Tibial nerve (tissue), 4 donors: ENCODE measurements at regions not wholly inside any gene's neighbourhood (a gene's known extent, or its start where the extent isn't known, plus 50 kb on each side); places are given as distances from the start of the nearest gene placed in this dataset.

Experiments used
- DNase-seq, 2 donors: peaks; one replicate each; pipeline ENCODE4 v3.0.0-alpha.2; 2019; ENCODE audit warnings: low spot score in 2 of 2
- H3K27ac ChIP-seq, 4 donors: fragments of 200-600 bp; sonication (generic) in 3 of 4; one replicate each; pipeline ENCODE4 v1.5.1; 2017 to 2019; ENCODE audit warnings: mild to moderate bottlenecking in 1 of 4
- H3K27me3 ChIP-seq, 2 donors: fragments of 200-600 bp; sonication (generic) in 1 of 2; one replicate each; pipeline versions ENCODE4 v1.5.1 to v1.6.0; 2017 to 2019
- H3K36me3 ChIP-seq, 3 donors: fragments of 200-600 bp; sonication (generic); one replicate each; pipeline ENCODE4 v1.5.1; 2018 to 2019
- H3K4me1 ChIP-seq, 4 donors: fragments of 200-600 bp; sonication (generic) in 3 of 4; one replicate each; pipeline ENCODE4 v1.5.1; 2017 to 2019
- H3K4me3 ChIP-seq, 4 donors: fragments of 200-600 bp; sonication (generic) in 3 of 4; one replicate each; pipeline ENCODE4 v1.5.1; 2017 to 2019; ENCODE audit warnings: mild to moderate bottlenecking in 1 of 4, moderate library complexity in 1 of 4
- H3K9me3 ChIP-seq, 4 donors: fragments of 200-600 bp; sonication (generic) in 3 of 4; one replicate each; pipeline ENCODE4 v1.5.1; 2017 to 2019
- CTCF ChIP-seq, 5 experiments: fragments of 200-600 bp in 3 of 5; fragments of 450-650 bp in 2 of 5; sonication (generic) in 3 of 5; IDR thresholded peaks; one replicate each; pipeline ENCODE4 v1.5.1; 2016 to 2019; ENCODE audit warnings: antibody characterized with exemption in 5 of 5, mild to moderate bottlenecking in 3 of 5, moderate library complexity in 2 of 5
- EP300 ChIP-seq, 2 donors: sonication (generic); formaldehyde crosslinking; IDR thresholded peaks; one replicate each; pipeline ENCODE4 v1.6.1; 2017; ENCODE audit warnings: antibody characterized with exemption in 2 of 2, mild to moderate bottlenecking in 1 of 2
- POLR2A ChIP-seq, 2 donors: fragments of 450-650 bp; IDR thresholded peaks; one replicate each; pipeline ENCODE4 v1.6.1; 2017; ENCODE audit warnings: antibody characterized with exemption in 2 of 2, mild to moderate bottlenecking in 2 of 2, moderate library complexity in 2 of 2
- WGBS, 2 donors: methylation state at CpG; one replicate each; pipeline ENCODE4 v1.1.5; 2018; 5-methylcytosine and 5-hydroxymethylcytosine counted together

GRCh38 chr9:92180002-92180400, 64.8 kb upstream of the SPTLC1 start:
- H3K9me3 ChIP-seq = peaks cover 0 to 13% (median 0%) of the 10 kb centered on the region in 4 donors
- no peaks in the 10 kb centered on the region for H3K4me1 ChIP-seq
- WGBS, 2 donors = 89 to 94% methylated on average over 3 of the region's 3 CpGs
- no peak overlapping the region for H3K4me3 ChIP-seq
- TF ChIP-seq EP300 (IDR thresholded peaks at IDR 0.05) (no peak), POLR2A (IDR thresholded peaks at IDR 0.05) (no peak), CTCF (IDR thresholded peaks at IDR 0.05) (no peak)
- H3K27ac ChIP-seq = no peak overlapping the region
- peaks cover 0 to 13% (median 0%) of the 10 kb centered on the region in 3 donors for H3K36me3 ChIP-seq
- no peaks in the 10 kb centered on the region for H3K27me3 ChIP-seq
- no peak for DNase-seq

DNA sequence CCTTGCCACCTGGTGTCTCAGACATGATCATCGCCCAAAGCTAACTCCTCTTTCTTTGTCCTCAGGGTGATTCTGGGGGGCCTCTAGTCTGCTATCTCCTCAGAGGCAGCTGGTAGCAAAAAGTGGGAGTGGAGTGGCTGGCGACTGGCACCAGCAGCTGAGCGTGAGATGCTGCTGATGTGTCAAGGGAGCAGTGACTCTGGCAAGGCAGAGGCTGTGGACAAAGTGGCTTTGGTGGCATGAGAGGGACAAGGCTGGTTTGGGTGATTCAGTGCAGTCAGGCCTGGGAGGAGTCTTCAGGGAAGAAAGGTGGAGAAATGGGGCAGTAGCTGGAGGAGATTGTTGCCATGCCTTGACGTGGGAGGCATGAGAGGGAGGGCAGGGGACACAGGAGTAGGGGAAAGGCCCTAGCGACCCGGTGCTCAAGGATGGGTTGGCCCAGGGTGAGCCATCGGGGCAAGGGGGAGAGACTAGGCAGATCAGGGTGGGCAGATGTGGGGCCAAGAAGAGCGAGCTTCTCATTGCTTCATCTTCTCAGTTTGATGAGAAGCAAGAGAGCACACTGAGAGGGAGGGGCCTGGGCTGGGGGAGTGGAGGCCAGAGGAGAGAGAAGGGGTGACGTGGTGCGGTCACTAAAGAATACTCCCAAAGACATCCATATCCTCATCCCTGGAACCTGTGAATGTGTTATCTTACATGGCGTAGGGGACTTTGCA, 64.2 kb upstream of the SPTLC1 start:
- peaks cover 0 to 13% (median 0%) of the 10 kb centered on the region in 3 donors for H3K36me3 ChIP-seq
- no peak overlapping the region for H3K27ac ChIP-seq
- no peak for DNase-seq
- TF ChIP-seq CTCF (IDR thresholded peaks at IDR 0.05) (no peak), EP300 (IDR thresholded peaks at IDR 0.05) (no peak), POLR2A (IDR thresholded peaks at IDR 0.05) (no peak)
- no peaks in the 10 kb centered on the region for H3K27me3 ChIP-seq
- no peaks in the 10 kb centered on the region for H3K4me1 ChIP-seq
- 89% methylated on average over 11 of the region's 11 CpGs for WGBS, 2 donors
- H3K4me3 ChIP-seq = no peak overlapping the region
- peaks cover 0 to 13% (median 0%) of the 10 kb centered on the region in 4 donors for H3K9me3 ChIP-seq

DNA sequence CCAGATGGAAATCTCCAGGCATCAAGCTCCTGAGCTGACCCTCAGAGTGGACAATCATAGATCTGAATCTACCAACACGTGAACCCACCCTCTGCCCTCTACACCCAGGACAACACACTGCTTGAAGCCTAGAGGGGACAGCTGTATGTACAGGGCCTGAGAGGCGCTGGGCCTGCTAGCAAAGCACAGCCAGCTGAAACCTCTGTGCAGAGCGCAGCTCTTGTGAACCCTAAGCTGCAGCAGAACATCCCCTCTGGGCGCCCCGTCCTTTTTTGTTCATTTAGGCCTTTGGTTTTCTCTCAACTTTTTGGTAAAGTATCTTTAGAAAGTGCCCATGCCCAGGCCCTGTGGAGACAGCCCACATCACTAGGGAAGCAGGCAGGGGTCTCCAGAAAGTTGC, 62.4 kb upstream of the SPTLC1 start:
- Histone ChIP-seq H3K27me3 (no peaks in the 10 kb centered on the region), H3K4me1 (no peaks in the 10 kb centered on the region), H3K27ac (no peak overlapping the region), H3K36me3 (peaks cover 0 to 13% (median 0%) of the 10 kb centered on the region in 3 donors), H3K9me3 (peaks cover 0 to 21% (median 0%) of the 10 kb centered on the region in 4 donors), H3K4me3 (no peak overlapping the region)
- TF ChIP-seq CTCF (IDR thresholded peaks at IDR 0.05) = no peak
- DNase-seq = no peak
- 83 to 88% methylated on average over 5 of the region's 5 CpGs for WGBS, 2 donors

DNA sequence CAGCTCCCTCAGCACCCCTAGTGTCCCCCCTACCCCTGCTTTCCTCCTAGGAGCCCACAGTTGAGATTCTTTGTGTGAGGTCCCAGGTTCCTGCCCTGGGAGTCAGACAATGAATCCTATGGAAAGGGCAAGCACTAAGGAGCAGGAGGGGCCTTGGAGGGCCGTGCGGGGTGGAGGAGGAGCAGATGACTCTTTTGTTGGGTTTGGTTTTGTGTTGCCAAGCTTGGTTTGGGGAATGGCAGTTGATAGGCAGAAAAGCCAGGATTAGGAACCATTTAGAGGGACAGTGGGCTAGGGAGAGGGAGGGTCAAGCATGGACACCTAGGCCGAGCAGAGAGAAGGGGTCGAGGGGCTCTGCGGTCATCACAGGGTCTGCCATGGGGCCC, 61.6 kb upstream of the SPTLC1 start:
- no peaks in the 10 kb centered on the region for H3K27me3 ChIP-seq

More for the DNA sequence above, 61.6 kb upstream of the SPTLC1 start:
- no peak overlapping the region for H3K4me3 ChIP-seq
- peaks cover 0 to 9% (median 0%) of the 10 kb centered on the region in 3 donors for H3K36me3 ChIP-seq
- WGBS, 2 donors = 78 to 84% methylated on average over 5 of the region's 5 CpGs
- peaks cover 0 to 17% (median 0%) of the 10 kb centered on the region in 4 donors for H3K9me3 ChIP-seq
- no peaks in the 10 kb centered on the region for H3K4me1 ChIP-seq
- no peak for TF ChIP-seq EP300 (IDR thresholded peaks at IDR 0.05)
- no peak for TF ChIP-seq CTCF (IDR thresholded peaks at IDR 0.05)
- no peak for TF ChIP-seq POLR2A (IDR thresholded peaks at IDR 0.05)
- H3K27ac ChIP-seq = no peak overlapping the region
- no peak for DNase-seq
